ENCODE measurements at regions not wholly inside any gene's neighbourhood (a gene's known extent, or its start where the extent isn't known, plus 50 kb on each side); places are given as distances from the start of the nearest gene placed in this dataset.

GRCh38 chr1:108045460-108045859, 80.5 kb upstream of the VAV3 start:
- Histone ChIP-seq H3K4me2 (ENCODE audit: low read depth, low read length) (no peak overlapping the region), H3K4me3 (ENCODE audit: insufficient read depth, low read depth, low read length) (no peak overlapping the region), H2AFZ (replicated peaks; ENCODE audit: low read length, poor library complexity) (no peak overlapping the region), H2AK5ac (ENCODE audit: low read depth, low read length) (no peak overlapping the region), H2BK15ac (ENCODE audit: low read depth, low read length) (no peak overlapping the region), H3K9me3 (ENCODE audit: control insufficient read depth, insufficient read depth, low read length) (no peaks in the 10 kb centered on the region), H3K56ac (ENCODE audit: extremely low read depth, insufficient read depth, low read length) (no peak overlapping the region), H3K9me1 (ENCODE audit: insufficient read depth, low read length) (no peaks in the 10 kb centered on the region), H2BK20ac (ENCODE audit: low read depth, low read length) (no peak overlapping the region), H2BK5ac (ENCODE audit: low read depth, low read length, poor library complexity, severe bottlenecking) (no peak overlapping the region), H3K79me1 (ENCODE audit: low read depth in 1 of 2, low read length in 2 of 2) (no peaks in the 10 kb centered on the region), H3K36me3 (ENCODE audit: control insufficient read depth, insufficient read depth, low read length) (no peaks in the 10 kb centered on the region), H4K91ac (ENCODE audit: insufficient read depth, low read depth, low read length) (no peak overlapping the region), H3K4me1 (ENCODE audit: control insufficient read depth, insufficient read depth, low read length) (no peaks in the 10 kb centered on the region), H3K9ac (ENCODE audit: low read depth, low read length) (no peak overlapping the region), H4K20me1 (ENCODE audit: insufficient read depth, low read length) (no peaks in the 10 kb centered on the region), H3K27ac (ENCODE audit: insufficient read depth, low read length) (no peak overlapping the region), H4K8ac (ENCODE audit: low read depth in 2 of 2, low read length in 2 of 2) (no peak overlapping the region), H2BK120ac (ENCODE audit: low read depth, low read length) (no peak overlapping the region), H3K18ac (ENCODE audit: low read depth, low read length) (no peak overlapping the region), H4K5ac (ENCODE audit: low read depth, low read length) (no peak overlapping the region), H2AK9ac (replicated peaks; ENCODE audit: low read depth, low read length, poor library complexity) (no peak overlapping the region), H3K14ac (replicated peaks; ENCODE audit: low read depth, low read length) (no peak overlapping the region), H3K27me3 (ENCODE audit: control insufficient read depth, insufficient read depth, low read length) (no peaks in the 10 kb centered on the region), H3K4ac (ENCODE audit: low read depth, low read length) (no peak overlapping the region), H3K23ac (ENCODE audit: low read depth, low read length) (no peak overlapping the region)
- dilution Hi-C loops (cut with HindIII; ENCODE audit: low sequenced_read_pairs, unreplicated experiment) (no loop called here), intact Hi-C loops (cut with micrococcal nuclease) (no loop called here), in situ Hi-C loops (cut with MboI; ENCODE audit: low sequenced_read_pairs) (no loop called here)
- no TSS peak for BruUV-seq (replicated peaks)
- no peak for TF ChIP-seq BHLHE40 (IDR thresholded peaks at IDR 0.05; ENCODE audit: low read depth, low read length)
- TF ChIP-seq RAD21 (IDR thresholded peaks at IDR 0.05; ENCODE audit: low read length): no peak
- TF ChIP-seq CEBPB (IDR thresholded peaks at IDR 0.05; ENCODE audit: low read depth, low read length): no peak
- TF ChIP-seq RFX5 (IDR thresholded peaks at IDR 0.05; ENCODE audit: low read depth, low read length): no peak
- ATAC-seq (ENCODE audit: low read depth): no peak
- ChIA-PET POLR2A (ENCODE audit: unreplicated experiment) (no interaction called here), CTCF (interaction anchor here (0.6 kb wide), 1 partner anchor 57 kb away, joined by 4 read pairs; no protein-coding TSS in a partner anchor)
- WGBS, 2 experiments (ENCODE audit: extremely low coverage in 2 of 2, insufficient read length in 1 of 2): 20% methylated on average over 1 of the region's 7 CpGs; no CpG with 5 or more reads in 1 of the 2 experiments
- DNase-seq: no peak
